ENCODE measurements at regions not wholly inside any gene's neighbourhood (a gene's known extent, or its start where the extent isn't known, plus 50 kb on each side); places are given as distances from the start of the nearest gene placed in this dataset.

- TF ChIP-seq POLR2AphosphoS5 (IDR thresholded peaks at IDR 0.05; ENCODE audit: borderline replicate concordance, low read depth, low read length): no peak
- TF ChIP-seq EZH2 (IDR thresholded peaks at IDR 0.05): no peak
These were observed 545.9 kb upstream of the MIR17HG start for GRCh38 chr13:90801621-90802020.
